ENCODE measurements at regions not wholly inside any gene's neighbourhood (a gene's known extent, or its start where the extent isn't known, plus 50 kb on each side); places are given as distances from the start of the nearest gene placed in this dataset.

- TF ChIP-seq CTBP2 (IDR thresholded peaks at IDR 0.05; ENCODE audit: borderline replicate concordance, insufficient read depth, insufficient read length, low read length): no peak
- no peak for TF ChIP-seq JUND (IDR thresholded peaks at IDR 0.05; ENCODE audit: low read length)
Observed at GRCh38 chr10:118868589-118868988, 113.8 kb upstream of the CACUL1 start (continued).

Data from H1 (cell line).